ENCODE measurements at regions not wholly inside any gene's neighbourhood (a gene's known extent, or its start where the extent isn't known, plus 50 kb on each side); places are given as distances from the start of the nearest gene placed in this dataset.

DNA sequence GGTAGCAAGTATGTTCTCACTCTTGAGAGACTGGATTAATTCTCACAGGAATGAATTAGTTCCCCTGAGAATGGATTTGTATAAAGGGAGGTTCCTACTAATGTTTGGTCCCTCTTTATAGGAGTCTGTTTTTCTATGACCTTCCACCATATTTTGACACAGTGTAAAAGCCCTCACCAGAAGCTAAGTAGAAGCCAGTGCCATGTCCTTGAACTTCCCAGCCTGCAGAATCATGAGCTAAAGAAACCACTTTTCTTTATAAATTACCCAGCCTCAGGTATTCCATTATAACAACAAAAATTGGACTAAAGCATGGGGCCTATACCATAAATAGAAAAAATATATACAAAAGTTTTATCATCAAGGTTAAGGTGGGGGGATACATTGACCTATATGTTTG lies 227.9 kb upstream of the DTNA start:
- Histone ChIP-seq H3K4ac (ENCODE audit: low read depth, low read length) (no peak overlapping the region), H2BK15ac (ENCODE audit: low read depth, low read length) (no peak overlapping the region), H3K9me1 (ENCODE audit: insufficient read depth, low read length) (no peaks in the 10 kb centered on the region), H2BK5ac (ENCODE audit: low read depth, low read length, poor library complexity, severe bottlenecking) (no peak overlapping the region), H4K8ac (ENCODE audit: low read depth in 2 of 2, low read length in 2 of 2) (no peak overlapping the region), H3K56ac (ENCODE audit: extremely low read depth, insufficient read depth, low read length) (no peak overlapping the region), H3K4me2 (ENCODE audit: low read depth, low read length) (no peak overlapping the region), H3K9ac (ENCODE audit: low read depth, low read length) (no peak overlapping the region), H4K91ac (ENCODE audit: insufficient read depth, low read depth, low read length) (no peak overlapping the region), H3K23ac (ENCODE audit: low read depth, low read length) (no peak overlapping the region), H3K18ac (ENCODE audit: low read depth, low read length) (no peak overlapping the region), H3K79me1 (ENCODE audit: low read depth in 1 of 2, low read length in 2 of 2) (no peaks in the 10 kb centered on the region), H3K14ac (replicated peaks; ENCODE audit: low read depth, low read length) (no peak overlapping the region), H2AK9ac (replicated peaks; ENCODE audit: low read depth, low read length, poor library complexity) (no peak overlapping the region), H3K27ac (ENCODE audit: insufficient read depth, low read length) (no peak overlapping the region), H3K27me3 (ENCODE audit: control insufficient read depth, insufficient read depth, low read length) (no peaks in the 10 kb centered on the region), H2AK5ac (ENCODE audit: low read depth, low read length) (no peak overlapping the region), H3K4me1 (ENCODE audit: control insufficient read depth, insufficient read depth, low read length) (no peaks in the 10 kb centered on the region), H2AFZ (replicated peaks; ENCODE audit: low read length, poor library complexity) (no peak overlapping the region), H2BK20ac (ENCODE audit: low read depth, low read length) (no peak overlapping the region), H4K20me1 (ENCODE audit: insufficient read depth, low read length) (no peaks in the 10 kb centered on the region), H3K4me3 (ENCODE audit: insufficient read depth, low read depth, low read length) (no peak overlapping the region), H3K36me3 (ENCODE audit: control insufficient read depth, insufficient read depth, low read length) (no peaks in the 10 kb centered on the region), H3K9me3 (ENCODE audit: control insufficient read depth, insufficient read depth, low read length) (no peaks in the 10 kb centered on the region), H4K5ac (ENCODE audit: low read depth, low read length) (no peak overlapping the region), H2BK120ac (ENCODE audit: low read depth, low read length) (no peak overlapping the region)
- TF ChIP-seq FOS (IDR thresholded peaks at IDR 0.05; ENCODE audit: low read depth, low read length) (no peak), NFE2L2 (IDR thresholded peaks at IDR 0.05; ENCODE audit: low read depth, low read length) (no peak), RFX5 (IDR thresholded peaks at IDR 0.05; ENCODE audit: low read depth, low read length) (no peak), CEBPB (IDR thresholded peaks at IDR 0.05; ENCODE audit: low read depth, low read length) (no peak), MAFK (IDR thresholded peaks at IDR 0.05; ENCODE audit: low read depth, low read length) (no peak)
- TF ChIP-seq, protein P1, sequence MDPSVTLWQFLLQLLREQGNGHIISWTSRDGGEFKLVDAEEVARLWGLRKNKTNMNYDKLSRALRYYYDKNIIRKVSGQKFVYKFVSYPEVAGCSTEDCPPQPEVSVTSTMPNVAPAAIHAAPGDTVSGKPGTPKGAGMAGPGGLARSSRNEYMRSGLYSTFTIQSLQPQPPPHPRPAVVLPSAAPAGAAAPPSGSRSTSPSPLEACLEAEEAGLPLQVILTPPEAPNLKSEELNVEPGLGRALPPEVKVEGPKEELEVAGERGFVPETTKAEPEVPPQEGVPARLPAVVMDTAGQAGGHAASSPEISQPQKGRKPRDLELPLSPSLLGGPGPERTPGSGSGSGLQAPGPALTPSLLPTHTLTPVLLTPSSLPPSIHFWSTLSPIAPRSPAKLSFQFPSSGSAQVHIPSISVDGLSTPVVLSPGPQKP (IDR thresholded peaks at IDR 0.05; ENCODE audit: borderline replicate concordance, low read depth, low read length) = no peak
- in situ Hi-C loops (cut with MboI; ENCODE audit: low sequenced_read_pairs) (no loop called here), intact Hi-C loops (cut with micrococcal nuclease) (no loop called here), dilution Hi-C loops (cut with HindIII; ENCODE audit: low sequenced_read_pairs, unreplicated experiment) (no loop called here)
- ChIA-PET POLR2A (ENCODE audit: unreplicated experiment) (no interaction called here), CTCF (no interaction called here)
- ATAC-seq (ENCODE audit: low read depth) (no peak), DNase-seq (no peak)
- no TSS peak for BruUV-seq (replicated peaks)
